ENCODE measurements at regions not wholly inside any gene's neighbourhood (a gene's known extent, or its start where the extent isn't known, plus 50 kb on each side); places are given as distances from the start of the nearest gene placed in this dataset.

DNA sequence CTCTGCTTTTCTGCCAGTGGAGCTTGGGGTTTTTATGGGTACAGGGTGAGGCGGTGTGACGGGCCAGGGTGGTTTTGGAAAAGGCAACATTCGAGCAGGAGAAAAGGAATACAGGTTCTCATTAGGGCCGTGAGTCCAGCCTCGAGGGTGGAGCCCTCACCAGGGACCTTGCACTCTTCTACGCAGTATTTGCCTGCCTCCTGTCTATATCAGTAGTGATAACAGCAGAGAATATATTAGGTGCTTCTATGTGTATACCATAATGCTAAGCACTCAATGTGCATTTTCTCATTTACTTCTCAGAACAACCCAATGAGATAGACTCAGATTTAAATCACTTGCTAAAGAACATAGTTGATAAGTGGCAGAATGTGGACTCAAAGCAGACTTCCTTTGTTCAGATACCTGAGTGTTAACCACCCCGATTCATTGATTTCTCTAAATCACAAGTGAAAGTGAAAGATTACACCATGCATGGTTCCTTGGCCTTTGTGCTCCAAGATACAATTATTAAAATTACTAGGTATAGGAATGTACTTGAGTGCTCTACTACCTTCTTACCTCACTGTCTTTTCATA lies 403.9 kb downstream of the PCDH7 start:
- DNase-seq, result no peak

DNA sequence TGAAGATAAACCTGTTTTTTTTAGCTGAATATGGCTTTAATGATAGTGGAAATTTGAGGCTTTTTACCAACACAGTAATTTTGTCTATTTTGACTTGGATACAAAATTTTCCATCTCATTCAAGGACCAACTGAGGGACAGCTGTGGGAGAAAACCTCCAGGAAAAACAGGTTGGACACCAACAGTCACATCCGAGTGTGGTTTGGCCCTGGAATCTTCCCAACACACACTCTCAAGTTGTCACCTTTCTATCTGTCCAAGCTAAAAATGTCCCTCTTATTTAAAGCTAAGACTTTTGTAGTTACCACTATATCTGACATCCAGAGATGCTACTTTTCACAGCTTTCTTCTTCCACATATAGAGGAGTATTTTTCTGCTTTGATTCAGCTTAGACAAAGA lies 404.9 kb downstream of the PCDH7 start:
- DNase-seq, result no peak

DNA sequence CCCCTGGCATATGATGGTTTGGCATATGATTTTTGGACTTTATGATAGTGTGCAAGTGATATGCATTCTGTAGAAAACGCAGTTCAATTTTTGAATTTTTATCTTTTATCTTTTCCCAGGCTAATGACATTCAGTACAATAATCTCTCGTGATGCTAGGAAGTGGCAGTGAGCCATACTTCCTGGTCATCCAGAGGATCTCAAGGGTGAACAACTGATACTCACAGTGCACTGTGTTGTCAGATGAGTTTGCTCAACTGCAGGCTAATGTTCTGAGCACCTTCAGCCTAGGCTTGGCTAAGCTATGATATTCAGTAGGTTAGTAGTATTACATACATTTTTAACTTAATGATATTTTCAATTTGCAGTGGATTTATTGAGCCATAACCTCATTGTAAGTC lies 405.3 kb downstream of the PCDH7 start:
- DNase-seq, result no peak

DNA sequence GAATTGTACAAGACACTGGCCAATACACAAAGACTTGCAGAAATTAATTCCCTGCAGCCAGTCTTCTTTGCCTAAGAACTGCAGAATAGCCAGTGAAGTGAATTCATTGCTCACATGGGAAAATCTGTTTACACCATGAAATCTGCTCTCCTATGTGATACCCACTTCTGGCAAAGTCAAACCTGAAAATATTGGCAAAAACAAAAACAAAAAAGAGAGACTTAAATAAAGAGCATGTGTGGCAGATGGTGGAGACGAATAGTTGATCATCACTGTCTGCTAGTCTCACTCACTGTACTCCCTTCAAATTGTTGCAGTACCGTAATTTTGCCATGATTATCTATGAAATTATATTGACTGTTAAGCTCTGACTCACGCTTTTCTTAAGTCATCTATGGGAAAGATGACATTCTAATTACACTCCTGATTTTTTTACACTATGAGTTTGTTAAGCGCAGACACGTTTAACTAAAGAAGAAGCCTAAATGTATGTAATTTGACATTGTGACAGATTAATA lies 406.8 kb downstream of the PCDH7 start:
- peak; percentile 20 to 76 for DNase-seq

DNA sequence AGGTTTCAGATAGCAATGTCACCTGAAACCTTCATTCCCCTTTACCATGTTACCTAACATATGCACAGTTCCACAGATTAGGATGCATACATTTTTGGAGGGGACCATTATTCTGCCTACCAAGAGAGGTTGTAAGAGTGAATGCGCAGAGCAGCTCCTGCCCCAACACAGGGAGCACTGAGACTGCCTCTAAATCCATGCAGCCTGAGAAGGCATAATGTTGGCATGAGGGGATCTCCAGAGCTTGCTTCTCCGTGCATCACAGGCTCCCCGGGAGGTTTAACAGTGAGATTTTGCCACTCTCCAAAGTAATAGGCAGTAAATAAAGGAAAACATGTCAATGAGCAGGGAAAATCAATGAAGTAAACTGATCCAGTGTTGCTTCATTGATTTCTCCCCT lies 410.8 kb downstream of the PCDH7 start:
- DNase-seq, result no peak

DNA sequence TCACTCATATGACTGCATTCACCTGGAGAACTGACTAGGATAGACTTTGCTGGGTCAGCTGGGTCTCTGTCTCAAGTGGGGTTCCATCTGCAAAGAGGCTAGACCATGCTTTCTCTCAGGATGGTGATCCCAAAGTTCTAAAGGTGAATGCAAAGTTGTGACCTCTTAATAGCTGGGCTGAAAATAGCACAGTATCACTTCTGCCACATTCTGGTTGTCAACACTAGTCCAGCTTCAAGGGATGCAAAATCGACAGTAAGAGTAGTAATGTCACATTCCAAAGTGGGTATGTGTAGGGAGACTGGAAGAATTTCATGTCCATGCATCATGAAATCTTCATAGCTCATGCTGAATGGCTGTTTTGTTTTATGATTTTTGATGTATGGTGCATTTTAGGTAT lies 414.6 kb downstream of the PCDH7 start:
- no peak for DNase-seq

DNA sequence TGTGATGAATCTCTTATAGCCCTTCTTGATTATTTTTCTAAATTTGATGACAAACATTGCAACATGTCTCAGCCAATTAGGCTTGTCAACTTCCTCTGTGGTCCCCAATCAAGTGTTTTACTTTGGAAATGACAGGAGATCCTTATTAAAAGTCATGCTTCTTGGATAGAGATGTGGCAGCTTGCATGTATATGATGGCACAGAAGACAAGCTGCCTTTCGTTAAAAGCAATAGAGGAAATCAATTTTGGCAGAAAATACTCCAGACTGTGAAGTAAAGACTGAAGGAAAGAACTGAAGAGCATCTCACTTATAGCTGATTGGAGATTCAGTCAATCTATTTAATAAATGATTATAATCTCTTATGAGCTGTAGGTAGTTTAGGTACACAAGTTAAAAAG lies 419.6 kb downstream of the PCDH7 start:
- DNase-seq, result no peak

DNA sequence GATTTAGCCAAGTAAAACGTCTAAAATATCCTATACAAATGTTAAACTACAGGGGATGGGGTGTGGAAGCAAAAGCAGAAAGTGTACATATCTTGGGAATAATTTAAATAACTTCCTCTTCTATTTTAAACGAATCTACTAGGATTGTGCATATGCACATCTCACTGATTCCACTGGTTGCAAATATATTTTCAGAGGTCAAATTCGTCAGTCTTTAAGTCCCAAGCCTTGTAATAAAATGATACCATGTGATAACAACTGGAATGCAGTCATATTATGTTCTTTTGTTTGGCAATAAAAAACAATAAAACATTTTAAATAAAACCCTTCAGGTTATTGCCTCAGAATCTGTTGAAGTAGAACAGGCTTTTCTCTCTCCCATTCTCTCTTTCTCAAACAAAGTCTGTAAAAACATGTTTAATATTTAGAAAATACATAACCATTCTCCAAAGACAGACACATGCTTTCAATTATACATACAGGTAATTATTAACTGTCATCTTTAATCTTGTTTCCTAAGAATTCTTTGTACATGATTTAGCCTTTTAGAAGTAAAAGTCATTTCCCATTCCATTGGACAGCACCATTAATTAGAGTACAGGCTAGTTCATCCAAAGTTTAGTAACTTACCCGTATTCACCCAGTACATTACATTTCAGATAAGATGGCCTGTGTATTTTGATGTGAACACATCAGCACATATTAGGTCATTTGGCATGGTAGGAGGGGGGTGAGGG lies 421.1 kb downstream of the PCDH7 start:
- no peak for DNase-seq

DNA sequence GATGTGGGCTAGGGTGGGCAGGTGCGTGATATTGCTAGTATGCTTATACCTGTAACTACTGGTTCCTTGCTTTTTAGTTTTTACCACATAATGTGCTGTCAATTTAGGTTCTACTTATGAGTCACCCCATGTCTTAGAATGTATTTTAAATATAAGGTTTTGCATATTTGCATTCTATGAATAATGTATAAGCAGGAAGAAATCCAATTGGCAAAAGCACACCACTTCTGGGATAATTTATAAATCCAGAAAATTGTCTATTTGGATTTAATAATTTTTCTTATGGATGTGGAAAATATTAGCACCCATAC lies 421.6 kb downstream of the PCDH7 start:
- no peak for DNase-seq

DNA sequence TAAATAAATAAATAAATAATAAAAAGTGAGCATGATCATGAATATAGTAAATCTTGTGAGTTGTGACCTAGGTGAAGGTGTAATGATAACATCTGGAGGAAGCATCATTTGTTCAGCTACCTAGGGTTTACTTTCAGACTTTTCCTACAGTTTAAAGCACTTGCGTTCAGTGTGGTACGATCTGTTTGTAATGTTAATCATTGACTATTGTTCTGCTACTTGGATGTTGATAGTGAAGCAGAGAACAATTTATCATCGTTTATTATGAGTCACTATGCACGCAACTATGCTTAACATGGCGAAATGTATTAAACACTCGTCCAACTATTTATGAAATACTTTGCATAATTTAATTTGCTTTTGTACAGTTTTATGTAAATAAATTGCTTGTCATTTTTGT lies 426.2 kb downstream of the PCDH7 start:
- DNase-seq, result no peak

DNA sequence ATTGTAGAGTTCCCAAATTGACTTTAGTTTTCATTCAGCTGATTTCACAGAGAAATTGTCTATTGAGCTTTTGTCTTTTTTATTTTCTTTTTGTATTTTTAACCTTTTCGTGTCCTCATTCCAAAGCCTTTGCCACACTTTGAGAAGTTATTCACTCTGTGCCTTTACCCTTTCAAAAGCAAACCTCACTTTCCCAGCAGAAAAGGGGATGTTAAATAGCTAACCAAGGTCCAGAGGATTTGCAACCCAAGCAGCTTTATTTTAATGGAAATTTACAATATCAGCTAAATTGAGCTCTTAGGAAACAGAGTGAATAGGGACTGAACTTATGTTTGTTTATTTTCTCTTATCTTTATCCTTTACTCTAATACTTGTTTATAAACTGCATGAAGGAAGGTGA lies 428.8 kb downstream of the PCDH7 start:
- DNase-seq, result no peak

DNA sequence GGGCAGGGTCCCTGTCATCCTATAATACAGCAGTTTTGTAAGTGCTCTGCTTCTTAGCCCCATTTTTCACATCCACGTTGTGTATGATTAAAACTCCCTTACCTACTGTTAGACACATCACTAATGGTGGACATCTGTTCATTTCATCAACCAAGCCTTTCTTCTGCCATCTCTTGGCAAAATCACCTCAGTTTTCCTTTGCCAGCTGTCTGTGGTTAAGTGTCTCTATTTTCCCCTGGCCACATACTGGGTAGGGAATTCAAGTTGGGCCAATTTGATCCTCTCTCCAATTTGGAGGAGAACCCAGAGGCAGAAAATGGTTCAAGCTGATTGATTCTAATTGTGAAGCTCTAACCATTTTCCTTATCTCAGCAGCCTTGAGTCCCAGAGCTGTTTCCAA lies 436.1 kb downstream of the PCDH7 start:
- DNase-seq, result peak; percentile 53 to 85

DNA sequence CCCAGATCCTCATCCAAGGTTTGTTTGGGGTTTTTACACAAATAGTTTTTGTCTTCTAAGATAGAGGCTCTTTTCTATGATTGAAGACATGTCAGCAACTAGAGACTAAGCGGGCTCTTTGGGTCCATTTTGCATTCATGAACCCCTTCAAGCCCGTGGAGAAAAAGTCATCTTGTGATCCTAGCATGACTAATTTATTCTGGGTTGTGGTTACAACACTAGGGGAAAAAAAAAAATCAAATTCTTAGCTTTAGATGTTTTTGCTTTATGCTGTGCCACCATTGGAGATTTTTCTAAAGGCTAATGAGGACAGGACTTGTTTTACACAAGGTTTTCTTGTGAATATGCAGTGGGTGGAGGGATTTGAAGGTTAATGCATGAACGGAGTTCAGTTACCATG lies 440.0 kb downstream of the PCDH7 start:
- DNase-seq, result no peak

DNA sequence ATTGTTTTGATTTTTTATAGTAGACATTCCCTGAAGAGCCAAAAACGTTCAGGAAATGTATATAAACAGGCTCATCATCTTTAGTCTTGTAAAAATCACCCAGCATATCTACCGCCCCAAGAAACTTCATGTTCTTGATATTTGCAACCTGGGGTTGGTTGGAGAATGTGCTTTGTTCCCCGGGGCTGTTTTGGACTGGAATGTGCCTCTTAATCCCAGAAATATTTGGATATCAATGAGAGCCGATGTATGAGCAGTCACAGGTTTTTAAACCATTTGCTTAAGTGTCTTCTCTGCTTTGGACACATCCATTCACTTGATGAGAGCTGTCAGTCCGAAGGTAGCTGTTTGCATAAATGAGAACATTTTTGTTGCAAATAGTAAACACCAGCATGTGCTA lies 449.7 kb downstream of the PCDH7 start:
- DNase-seq, result no peak

DNA sequence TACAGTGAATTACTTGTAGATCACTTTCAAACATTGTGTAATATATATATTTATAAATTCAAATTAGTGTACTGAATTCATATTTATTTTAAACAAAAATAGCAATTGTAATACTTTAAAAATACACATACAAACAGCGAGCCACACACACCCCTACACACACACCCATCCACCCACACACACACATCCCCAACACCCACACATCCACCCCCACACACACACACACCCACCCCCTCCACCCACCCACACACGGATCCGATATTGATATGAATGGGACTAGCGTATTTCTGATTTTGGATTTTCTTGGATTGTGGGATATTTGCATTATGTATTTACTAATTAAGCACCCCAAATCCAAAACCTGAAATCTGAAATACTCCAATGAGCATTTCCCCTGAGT lies 451.2 kb downstream of the PCDH7 start:
- DNase-seq, result no peak

DNA sequence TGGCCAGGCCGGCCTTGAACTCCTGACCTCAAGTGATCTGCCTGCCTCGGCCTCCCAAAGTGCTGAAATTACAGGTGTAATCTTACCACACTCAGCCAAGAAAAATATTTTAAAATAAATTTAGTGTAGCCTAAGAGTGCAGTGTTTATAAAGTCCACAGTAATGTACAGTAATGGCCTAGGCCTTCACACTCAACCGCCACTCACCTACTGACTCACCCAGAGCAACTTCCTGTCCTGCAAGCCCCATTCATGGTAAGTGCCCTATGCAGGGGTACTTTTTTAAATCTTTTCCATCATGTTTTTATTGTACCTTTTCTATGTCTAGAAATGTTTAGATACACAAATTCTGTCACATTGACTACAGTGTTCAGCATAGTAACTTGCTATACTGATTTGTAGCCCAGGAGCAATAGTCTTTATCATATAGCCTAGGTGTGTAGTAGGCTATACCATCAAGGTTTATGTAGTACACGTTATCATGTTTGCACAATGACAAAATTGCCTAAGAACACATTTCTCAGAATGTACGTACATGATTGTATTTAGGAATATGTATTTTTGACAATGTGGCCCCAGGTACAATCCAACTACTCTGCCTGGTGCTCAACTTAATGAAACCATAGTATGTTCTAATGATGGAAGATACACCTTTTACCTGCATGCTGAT lies 455.2 kb downstream of the PCDH7 start:
- DNase-seq, result no peak

DNA sequence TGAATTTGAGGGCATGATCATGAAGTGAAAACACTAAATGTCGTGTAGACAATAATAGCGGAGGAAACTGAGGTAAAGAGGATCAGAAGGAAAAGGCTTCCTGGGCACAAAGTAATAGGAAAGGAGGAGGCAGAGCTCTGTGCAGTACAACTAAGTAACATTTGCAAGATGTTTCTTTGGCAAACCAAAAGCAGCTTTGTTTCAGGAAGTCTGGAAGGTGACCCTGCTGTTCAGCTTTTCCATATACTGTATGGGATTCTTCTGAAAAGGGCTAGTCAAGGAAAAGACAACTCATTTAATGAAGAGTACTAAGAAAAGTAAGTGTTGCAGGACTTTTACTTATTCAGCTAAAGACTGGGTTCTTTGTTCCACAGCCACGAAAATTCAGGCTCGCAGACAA lies 463.1 kb downstream of the PCDH7 start:
- DNase-seq, result no peak

DNA sequence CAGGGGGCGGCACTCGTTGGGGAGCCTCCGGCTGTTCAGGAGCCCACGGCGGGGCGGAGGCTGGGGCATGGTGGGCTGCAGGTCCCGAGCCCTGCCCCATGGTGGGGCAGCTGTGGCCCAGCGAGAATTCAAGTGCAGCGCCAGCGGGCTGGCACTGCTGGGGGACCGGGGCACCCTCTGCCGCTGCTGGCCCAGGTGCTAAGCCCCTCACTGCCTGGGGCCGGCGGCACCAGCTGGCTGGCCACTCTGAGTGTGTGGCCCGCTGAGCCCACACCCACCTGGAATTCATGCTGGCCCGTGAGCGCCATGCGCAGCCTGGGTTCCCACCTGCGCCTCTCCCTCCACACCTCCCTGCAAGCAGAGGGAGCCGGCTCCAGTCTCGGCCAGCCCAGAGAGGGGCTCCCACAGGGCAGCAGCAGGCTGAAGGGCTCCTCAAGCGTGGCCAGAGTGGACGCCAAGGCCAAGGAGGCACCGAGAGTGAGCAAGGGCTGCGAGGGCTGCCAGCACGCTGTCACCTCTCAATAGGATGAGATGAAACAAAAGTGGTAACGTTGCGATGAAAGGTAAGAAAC lies 464.9 kb downstream of the PCDH7 start:
- DNase-seq, result no peak

DNA sequence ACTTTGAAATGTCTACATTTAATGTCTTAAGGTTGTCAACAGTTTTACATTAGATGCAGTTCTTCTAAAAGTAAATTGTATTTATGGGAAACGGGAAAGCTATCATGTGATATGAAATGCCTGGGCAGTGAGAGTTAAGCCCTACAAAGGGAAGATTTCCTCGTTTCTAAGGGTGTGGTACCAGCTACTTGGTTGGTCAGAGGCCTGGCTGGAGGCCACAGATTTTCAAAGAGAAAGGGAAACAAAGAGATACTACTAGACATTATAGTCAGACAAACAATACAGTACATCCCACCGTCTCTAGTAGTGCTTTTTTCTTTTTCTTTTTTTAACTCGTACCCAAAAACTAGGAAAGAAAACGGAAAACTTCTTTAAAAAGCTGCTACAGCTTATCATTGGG lies 467.8 kb downstream of the PCDH7 start:
- no peak for DNase-seq

DNA sequence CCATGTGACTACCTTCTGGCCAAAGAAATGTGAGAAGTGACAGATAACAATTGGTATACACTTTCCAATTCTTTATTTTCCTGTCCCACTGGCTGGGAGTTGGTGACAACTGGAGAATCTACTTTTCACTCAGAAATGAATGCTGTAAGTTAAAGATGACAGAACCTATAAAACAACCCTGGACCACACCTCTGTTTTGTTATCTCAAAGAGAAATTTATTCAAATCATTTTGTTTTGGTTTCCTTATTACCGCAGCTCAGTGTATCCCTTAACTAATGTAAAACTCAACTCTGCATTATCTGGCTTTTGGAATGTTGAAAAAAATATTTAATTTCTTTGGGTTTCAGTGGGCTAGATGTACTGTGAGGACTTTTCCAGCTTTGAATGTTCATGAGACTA lies 469.8 kb downstream of the PCDH7 start:
- no peak for DNase-seq

DNA sequence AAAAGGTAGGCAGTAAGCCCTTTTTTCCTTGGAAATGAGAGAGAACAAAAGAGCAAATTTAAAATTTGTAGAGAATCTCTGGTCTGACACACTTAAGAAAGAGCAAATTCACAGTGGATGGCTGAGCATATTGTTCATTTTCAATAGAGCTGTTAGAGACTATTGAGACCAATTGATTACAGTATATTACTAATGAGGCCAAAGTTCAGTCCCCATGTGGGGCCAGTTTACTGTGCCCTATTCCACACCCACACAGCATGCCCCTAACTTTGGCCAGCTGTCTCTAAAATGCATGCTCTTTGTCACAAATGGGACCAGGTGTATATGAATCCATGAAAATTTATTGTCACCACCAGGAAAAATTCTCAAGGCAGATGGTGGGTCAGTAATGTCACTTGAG lies 470.5 kb downstream of the PCDH7 start:
- no peak for DNase-seq

DNA sequence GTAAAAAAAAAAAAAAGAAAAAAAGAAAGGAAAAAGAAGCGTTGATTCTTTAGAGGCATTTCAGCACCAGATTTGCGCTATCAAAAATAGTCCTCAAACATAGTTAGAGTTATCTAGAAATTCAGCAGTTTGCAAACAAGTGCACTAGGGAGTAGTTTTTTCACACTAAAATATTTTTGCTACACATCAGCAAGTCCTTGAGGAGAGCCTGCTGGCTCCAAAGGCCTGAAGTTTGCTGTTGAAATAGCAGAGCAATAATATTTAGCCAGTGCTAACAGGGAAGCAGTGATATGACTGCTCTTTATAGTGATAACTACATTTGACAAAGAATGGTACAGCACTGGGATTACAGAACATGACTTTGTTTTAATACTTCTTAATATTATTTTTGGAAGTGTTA lies 472.2 kb downstream of the PCDH7 start:
- no peak for DNase-seq

DNA sequence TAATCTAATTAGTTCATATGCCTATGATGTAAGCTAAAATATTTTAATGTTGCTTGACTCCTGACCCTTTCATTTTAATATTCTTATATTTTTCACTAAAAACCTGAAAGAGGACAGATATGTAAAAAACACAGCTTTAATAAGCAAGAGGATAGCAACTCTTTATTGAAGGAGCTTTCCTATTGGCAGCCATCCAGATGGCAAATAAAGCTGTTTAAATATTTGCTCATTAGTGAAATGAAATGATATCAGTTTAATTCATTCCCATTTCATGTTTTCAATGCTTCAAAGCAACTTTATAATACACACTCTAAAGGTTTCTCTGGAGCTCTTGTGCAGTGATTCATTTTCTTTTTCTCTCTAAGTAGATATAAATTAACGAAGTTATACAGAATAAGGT lies 473.4 kb downstream of the PCDH7 start:
- DNase-seq, result peak; percentile 74 to 75

DNA sequence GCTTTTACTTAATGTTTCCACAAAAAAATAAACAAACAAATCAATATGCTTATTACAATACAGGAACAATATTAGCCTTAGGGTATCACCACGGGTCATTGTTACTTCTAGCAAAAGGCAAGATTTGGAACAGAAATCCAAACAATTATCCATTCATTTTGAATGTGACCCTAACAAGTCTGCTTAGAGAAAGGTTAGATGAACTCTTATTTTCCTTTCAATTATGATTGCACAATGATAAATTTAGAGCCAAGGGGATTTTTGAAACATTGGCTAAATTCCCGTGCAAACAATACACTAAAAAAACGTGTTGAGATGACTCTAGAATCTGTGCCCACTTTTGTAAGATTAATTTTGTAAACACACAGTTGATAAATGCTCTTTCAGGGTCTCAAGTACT lies 474.7 kb downstream of the PCDH7 start:
- peak in 1 of 2 experiments; percentile 30 for DNase-seq

All from NCI-H446 (cell line).